ENCODE measurements at regions not wholly inside any gene's neighbourhood (a gene's known extent, or its start where the extent isn't known, plus 50 kb on each side); places are given as distances from the start of the nearest gene placed in this dataset.

DNA sequence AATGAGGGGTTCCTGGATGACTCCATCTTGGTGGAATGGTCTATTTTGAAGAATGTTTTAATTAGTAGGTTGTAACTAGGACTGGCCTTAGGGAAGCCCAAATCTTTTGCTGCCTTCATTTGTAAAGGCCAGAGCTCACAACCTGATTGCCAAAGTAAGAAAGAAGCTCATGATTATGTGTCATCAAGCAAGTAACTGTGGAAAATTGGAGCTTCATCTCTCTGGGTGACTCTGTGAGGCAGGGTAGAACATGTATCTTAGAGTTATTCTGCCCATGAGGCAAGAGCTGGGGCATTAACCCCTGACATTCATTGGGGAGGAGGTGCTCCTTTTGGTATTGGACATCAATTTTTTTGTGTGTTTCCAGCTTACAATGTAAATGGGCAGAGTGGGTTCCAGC lies 273.9 kb upstream of the JAG1 start:
- Histone ChIP-seq H3K27ac (replicated peaks in 1 of 4) (no peak overlapping the region), H3K36me3 (no peaks in the 10 kb centered on the region), H3K27me3 (no peaks in the 10 kb centered on the region), H3K4me3 (no peak overlapping the region), H3K9me3 (no peaks in the 10 kb centered on the region), H3K4me1 (no peaks in the 10 kb centered on the region)
- intact Hi-C loops (cut with DNase I), result no loop called here
- DNase-seq (ENCODE audit: extremely low spot score), result no peak
- TF ChIP-seq POLR2A (IDR thresholded peaks at IDR 0.05; ENCODE audit: low read depth), result no peak
- no peak for TF ChIP-seq POLR2AphosphoS5 (IDR thresholded peaks at IDR 0.05)
- no peak for TF ChIP-seq EP300 (IDR thresholded peaks at IDR 0.05)
- TF ChIP-seq, protein P1, sequence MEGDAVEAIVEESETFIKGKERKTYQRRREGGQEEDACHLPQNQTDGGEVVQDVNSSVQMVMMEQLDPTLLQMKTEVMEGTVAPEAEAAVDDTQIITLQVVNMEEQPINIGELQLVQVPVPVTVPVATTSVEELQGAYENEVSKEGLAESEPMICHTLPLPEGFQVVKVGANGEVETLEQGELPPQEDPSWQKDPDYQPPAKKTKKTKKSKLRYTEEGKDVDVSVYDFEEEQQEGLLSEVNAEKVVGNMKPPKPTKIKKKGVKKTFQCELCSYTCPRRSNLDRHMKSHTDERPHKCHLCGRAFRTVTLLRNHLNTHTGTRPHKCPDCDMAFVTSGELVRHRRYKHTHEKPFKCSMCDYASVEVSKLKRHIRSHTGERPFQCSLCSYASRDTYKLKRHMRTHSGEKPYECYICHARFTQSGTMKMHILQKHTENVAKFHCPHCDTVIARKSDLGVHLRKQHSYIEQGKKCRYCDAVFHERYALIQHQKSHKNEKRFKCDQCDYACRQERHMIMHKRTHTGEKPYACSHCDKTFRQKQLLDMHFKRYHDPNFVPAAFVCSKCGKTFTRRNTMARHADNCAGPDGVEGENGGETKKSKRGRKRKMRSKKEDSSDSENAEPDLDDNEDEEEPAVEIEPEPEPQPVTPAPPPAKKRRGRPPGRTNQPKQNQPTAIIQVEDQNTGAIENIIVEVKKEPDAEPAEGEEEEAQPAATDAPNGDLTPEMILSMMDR (IDR thresholded peaks at IDR 0.05), result no peak

- Histone ChIP-seq H3K27me3 (no peaks in the 10 kb centered on the region), H3K36me3 (no peaks in the 10 kb centered on the region), H3K9me3 (no peaks in the 10 kb centered on the region), H3K4me3 (no peak overlapping the region), H3K4me1 (no peaks in the 10 kb centered on the region), H3K27ac (replicated peaks in 1 of 4) (no peak overlapping the region)
- TF ChIP-seq, protein P1 (IDR thresholded peaks at IDR 0.05), result no peak
- DNase-seq (ENCODE audit: extremely low spot score), result no peak
- WGBS, result 96% methylated on average over 5 of the region's 5 CpGs
- intact Hi-C loops (cut with DNase I), result no loop called here
Observed at GRCh38 chr20:10949930-10950783, 276.4 kb upstream of the JAG1 start.

DNA sequence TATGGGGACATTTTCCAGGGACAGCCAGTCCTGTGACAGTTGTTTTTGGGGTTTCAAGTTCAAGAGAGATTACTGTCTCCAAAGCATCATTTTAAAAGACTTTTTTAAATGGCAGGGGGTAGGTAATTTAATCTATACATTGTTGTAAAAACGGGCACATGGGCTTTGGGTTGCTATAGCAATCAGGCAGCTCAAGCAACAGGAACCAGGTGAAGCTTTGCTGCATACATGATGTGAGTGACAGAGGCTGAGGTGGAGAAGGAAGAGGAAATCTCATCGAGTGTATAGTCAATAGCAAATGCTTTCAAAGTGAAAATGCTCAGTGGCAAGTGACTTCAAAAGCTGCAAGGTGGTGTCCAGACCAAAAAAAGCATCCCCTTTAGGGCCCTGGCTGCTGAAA lies 277.4 kb upstream of the JAG1 start:
- no peak for DNase-seq (ENCODE audit: extremely low spot score)
- Histone ChIP-seq H3K27me3 (no peaks in the 10 kb centered on the region), H3K9me3 (no peaks in the 10 kb centered on the region), H3K4me3 (no peak overlapping the region), H3K4me1 (no peaks in the 10 kb centered on the region), H3K27ac (replicated peaks in 1 of 4) (no peak overlapping the region), H3K36me3 (no peaks in the 10 kb centered on the region)
- WGBS, result 39% methylated on average over 2 of the region's 2 CpGs
- intact Hi-C loops (cut with DNase I), result no loop called here
- TF ChIP-seq POLR2AphosphoS5 (IDR thresholded peaks at IDR 0.05) (no peak), EP300 (IDR thresholded peaks at IDR 0.05) (no peak), POLR2A (IDR thresholded peaks at IDR 0.05; ENCODE audit: low read depth) (no peak)
- TF ChIP-seq, protein P1 (IDR thresholded peaks at IDR 0.05), result no peak

DNA sequence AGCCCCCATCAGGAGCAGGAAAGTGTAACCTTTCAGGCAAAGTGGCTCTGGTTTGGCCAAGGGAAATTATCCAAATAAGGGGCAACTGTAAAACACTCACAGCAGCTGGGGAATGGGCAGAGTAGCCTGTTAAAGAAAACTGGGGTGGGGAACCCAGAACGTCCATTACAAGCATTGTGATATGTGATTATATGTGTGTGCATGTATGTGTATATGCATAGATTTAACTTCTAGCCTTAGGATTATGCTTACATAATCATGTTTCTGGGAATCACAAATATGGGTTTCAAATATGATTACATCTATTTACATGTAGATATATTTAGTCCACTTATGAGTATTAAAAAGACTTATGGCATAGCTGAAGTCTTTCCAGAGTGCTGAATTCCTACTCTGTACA lies 278.1 kb upstream of the JAG1 start:
- intact Hi-C loops (cut with DNase I), result no loop called here
- no peaks in the 10 kb centered on the region for H3K36me3 ChIP-seq
- no peak for DNase-seq (ENCODE audit: extremely low spot score)
- no peaks in the 10 kb centered on the region for H3K9me3 ChIP-seq
- H3K27me3 ChIP-seq, result no peaks in the 10 kb centered on the region
- TF ChIP-seq POLR2A (IDR thresholded peaks at IDR 0.05; ENCODE audit: low read depth) (no peak), EP300 (IDR thresholded peaks at IDR 0.05) (no peak), POLR2AphosphoS5 (IDR thresholded peaks at IDR 0.05) (no peak)
- TF ChIP-seq, protein P1 (IDR thresholded peaks at IDR 0.05), result no peak
- no peaks in the 10 kb centered on the region for H3K4me1 ChIP-seq
- no peak overlapping the region for H3K27ac ChIP-seq (replicated peaks in 1 of 4)
- no peak overlapping the region for H3K4me3 ChIP-seq
- 95% methylated on average over 1 of the region's 1 CpG for WGBS

GRCh38 chr20:10953437-10953836 lies 279.6 kb upstream of the JAG1 start:
- Histone ChIP-seq H3K4me1 (no peaks in the 10 kb centered on the region), H3K27ac (replicated peaks in 1 of 4) (no peak overlapping the region), H3K27me3 (no peaks in the 10 kb centered on the region), H3K36me3 (no peaks in the 10 kb centered on the region), H3K4me3 (no peak overlapping the region), H3K9me3 (no peaks in the 10 kb centered on the region)
- no peak for DNase-seq (ENCODE audit: extremely low spot score)
- no peak for TF ChIP-seq POLR2AphosphoS5 (IDR thresholded peaks at IDR 0.05)
- TF ChIP-seq, protein P1 (IDR thresholded peaks at IDR 0.05), result no peak
- 80% methylated on average over 2 of the region's 2 CpGs for WGBS
- intact Hi-C loops (cut with DNase I), result no loop called here
